GM18909 (cell line): ENCODE measurements at regions not wholly inside any gene's neighbourhood (a gene's known extent, or its start where the extent isn't known, plus 50 kb on each side); places are given as distances from the start of the nearest gene placed in this dataset.

ENCODE experiments used
- ATAC-seq: cut with Tn5 transposase; IDR thresholded peaks from one replicate; pipeline ENCODE4 v1.9.1; 2021; ENCODE audit warnings: mild to moderate bottlenecking; ENCODE audit not compliant: unreplicated experiment, poor library complexity

- ATAC-seq = no peak
Observed at GRCh38 chr9:115208501-115208900, 90.5 kb upstream of the TNC start.

GRCh38 chr9:115209601-115210306 is 91.8 kb upstream of the TNC start:
- ATAC-seq = peak; percentile 53

- ATAC-seq = no peak
Observed at GRCh38 chr9:115210699-115211098, 92.7 kb upstream of the TNC start.

- ATAC-seq = peak; percentile 74
Observed at GRCh38 chr9:115211413-115212124, 93.6 kb upstream of the TNC start.

GRCh38 chr9:115212125-115212605 is 94.2 kb upstream of the TNC start:
- ATAC-seq = no peak

- ATAC-seq = no peak
Observed at GRCh38 chr9:115212832-115213231, 94.9 kb upstream of the TNC start.

- ATAC-seq = no peak
Observed at GRCh38 chr9:115213818-115214334, 95.9 kb upstream of the TNC start.

- ATAC-seq = no peak
Observed at GRCh38 chr9:115216873-115217272, 98.9 kb upstream of the TNC start.

- ATAC-seq = no peak
Observed at GRCh38 chr9:115220319-115221005, 102.5 kb upstream of the TNC start.

- no peak for ATAC-seq
Observed at GRCh38 chr9:115223471-115223870, 105.5 kb upstream of the TNC start.

- ATAC-seq = no peak
Observed at GRCh38 chr9:115225459-115226116, 107.6 kb upstream of the TNC start.

GRCh38 chr9:115226152-115226551 is 108.2 kb upstream of the TNC start:
- ATAC-seq = no peak

GRCh38 chr9:115229496-115229895 is 111.5 kb upstream of the TNC start:
- ATAC-seq = no peak

GRCh38 chr9:115230924-115231515 is 113.1 kb upstream of the TNC start:
- no peak for ATAC-seq

- ATAC-seq = no peak
Observed at GRCh38 chr9:115232181-115232774, 114.3 kb upstream of the TNC start.

- ATAC-seq = peak; percentile 93
Observed at GRCh38 chr9:115234094-115234493, 116.1 kb upstream of the TNC start.

- ATAC-seq = no peak
Observed at GRCh38 chr9:115235221-115235620, 117.3 kb upstream of the TNC start.

GRCh38 chr9:115237385-115237998 is 119.5 kb upstream of the TNC start:
- no peak for ATAC-seq

- no peak for ATAC-seq
Observed at GRCh38 chr9:115240676-115241075, 122.7 kb upstream of the TNC start.
